Testis (tissue), 2 donors: ENCODE measurements at regions not wholly inside any gene's neighbourhood (a gene's known extent, or its start where the extent isn't known, plus 50 kb on each side); places are given as distances from the start of the nearest gene placed in this dataset.

Experiments
- CTCF ChIP-seq, 3 experiments: fragments of 450-650 bp in 2 of 3; fragments of 200-600 bp in 1 of 3; sonication (generic) in 1 of 3; IDR thresholded peaks; one replicate each; pipeline ENCODE4 v1.5.1; 2016 to 2019; ENCODE audit warnings: antibody characterized with exemption in 3 of 3, mild to moderate bottlenecking in 2 of 3, moderate library complexity in 1 of 3
- POLR2A ChIP-seq: fragments of 450-650 bp; IDR thresholded peaks from one replicate; pipeline ENCODE4 v1.6.1; 2017; ENCODE audit warnings: antibody characterized with exemption, mild to moderate bottlenecking, moderate library complexity

GRCh38 chr18:6571239-6571602 lies 156.5 kb upstream of the L3MBTL4 start:
- TF ChIP-seq POLR2A (no peak), CTCF (IDR thresholded peaks at IDR 0.05) (no peak)
